Mesendoderm (in vitro differentiated cells): ENCODE measurements at regions not wholly inside any gene's neighbourhood (a gene's known extent, or its start where the extent isn't known, plus 50 kb on each side); places are given as distances from the start of the nearest gene placed in this dataset.
"Not testable (repeated sequence)": the region's sequence is repeated elsewhere in the genome, so short reads cannot be mapped to it uniquely, and the experiment has no call there.

Experiments
- DNase-seq: peaks from one replicate; pipeline ENCODE4 v3.0.0; 2013
- H2AK5ac ChIP-seq: 2 replicates; pipeline ENCODE4 v1.6.1; 2013; ENCODE audit warnings: low read length, inconsistent platforms
- H2BK120ac ChIP-seq: 2 replicates; pipeline ENCODE4 v1.6.1; 2013; ENCODE audit warnings: low read depth, mild to moderate bottlenecking, low read length, moderate library complexity, mixed read lengths
- H2BK15ac ChIP-seq: replicated peaks from 2 replicates; pipeline ENCODE4 v1.6.1; 2013; ENCODE audit warnings: low read depth, mild to moderate bottlenecking, moderate library complexity
- H2BK5ac ChIP-seq: 2 replicates; pipeline ENCODE4 v1.6.1; 2013; ENCODE audit warnings: low read length, inconsistent platforms
- H3K18ac ChIP-seq: 2 replicates; pipeline ENCODE4 v1.6.1; 2013; ENCODE audit warnings: mild to moderate bottlenecking, low read length, mixed read lengths
- H3K23ac ChIP-seq: one replicate; pipeline ENCODE4 v1.6.1; 2013; ENCODE audit warnings: low read length
- H3K27ac ChIP-seq: 2 replicates; pipeline ENCODE4 v1.5.1; 2013; ENCODE audit warnings: low read depth, mild to moderate bottlenecking, inconsistent platforms, low read length, moderate library complexity
- H3K27me3 ChIP-seq: 2 replicates; pipeline ENCODE4 v1.6.1; 2013; ENCODE audit warnings: low read length, control low read depth, mild to moderate bottlenecking, inconsistent platforms; ENCODE audit not compliant: insufficient read depth, poor library complexity
- H3K36me3 ChIP-seq: 2 replicates; pipeline ENCODE4 v1.6.1; 2013; ENCODE audit warnings: low read length, inconsistent platforms; ENCODE audit not compliant: control insufficient read depth, insufficient read depth
- H3K4ac ChIP-seq: one replicate; pipeline ENCODE4 v1.6.1; 2013; ENCODE audit warnings: low read depth, mild to moderate bottlenecking, low read length, moderate library complexity
- H3K4me1 ChIP-seq: 2 replicates; pipeline ENCODE4 v1.6.1; 2013; ENCODE audit warnings: low read depth, low read length, inconsistent platforms; ENCODE audit not compliant: control insufficient read depth
- H3K4me2 ChIP-seq: 2 replicates; pipeline ENCODE4 v1.6.1; 2013; ENCODE audit warnings: low read length
- H3K4me3 ChIP-seq: 2 replicates; pipeline ENCODE4 v1.5.1; 2013; ENCODE audit warnings: mild to moderate bottlenecking, low read length
- H3K56ac ChIP-seq: one replicate; pipeline ENCODE4 v1.6.1; 2013; ENCODE audit warnings: low read length
- H3K79me1 ChIP-seq: 2 replicates; pipeline ENCODE4 v1.6.1; 2013; ENCODE audit warnings: low read length, inconsistent platforms
- H3K79me2 ChIP-seq: 2 replicates; pipeline ENCODE4 v1.6.1; 2013; ENCODE audit warnings: mild to moderate bottlenecking, low read length; ENCODE audit not compliant: control insufficient read depth, insufficient read depth
- H3K9ac ChIP-seq: 2 replicates; pipeline ENCODE4 v1.6.1; 2013; ENCODE audit warnings: low read length, inconsistent platforms
- H4K5ac ChIP-seq: one replicate; pipeline ENCODE4 v1.6.1; 2013; ENCODE audit warnings: low read length
- H4K8ac ChIP-seq: one replicate; pipeline ENCODE4 v1.6.1; 2013; ENCODE audit warnings: low read depth, mild to moderate bottlenecking, control low read depth, low read length, moderate library complexity
- WGBS: extraction: QIAGEN DNeasy Blood & Tissue Kit; methylation state at CpG from one replicate; pipeline ENCODE4 v1.1.7; 2013; ENCODE audit warnings: low lambda C conversion rate, missing lambda C conversion rate; ENCODE audit not compliant: insufficient coverage; ENCODE audit errors: extremely low coverage; 5-methylcytosine and 5-hydroxymethylcytosine counted together

- no peak overlapping the region for H2BK120ac ChIP-seq
- H4K5ac ChIP-seq: no peak overlapping the region
- no peaks in the 10 kb centered on the region for H3K4me1 ChIP-seq
- no peaks in the 10 kb centered on the region for H3K27me3 ChIP-seq
- no peak overlapping the region for H2BK15ac ChIP-seq
- H3K4me2 ChIP-seq: no peak overlapping the region
- no peaks in the 10 kb centered on the region for H3K79me2 ChIP-seq
- WGBS: no CpG with 5 or more reads among the region's 4 CpGs
- no peaks in the 10 kb centered on the region for H3K36me3 ChIP-seq
- H2AK5ac ChIP-seq: no peak overlapping the region
- H3K18ac ChIP-seq: no peak overlapping the region
- H2BK5ac ChIP-seq: no peak overlapping the region
- no peak overlapping the region for H3K4me3 ChIP-seq
- H4K8ac ChIP-seq: no peak overlapping the region
- no peak overlapping the region for H3K56ac ChIP-seq
- H3K23ac ChIP-seq: no peak overlapping the region
- H3K27ac ChIP-seq: no peak overlapping the region
- H3K79me1 ChIP-seq: no peaks in the 10 kb centered on the region
- no peak overlapping the region for H3K9ac ChIP-seq
- no peak overlapping the region for H3K4ac ChIP-seq
- DNase-seq: no peak
Observed at GRCh38 chr14:106315436-106315835, 789.1 kb downstream of the TMEM121 start.

- Histone ChIP-seq H3K18ac (no peak overlapping the region), H2AK5ac (no peak overlapping the region), H3K56ac (no peak overlapping the region), H2BK120ac (no peak overlapping the region), H3K4ac (no peak overlapping the region), H3K9ac (no peak overlapping the region), H3K4me1 (no peaks in the 10 kb centered on the region), H3K36me3 (no peaks in the 10 kb centered on the region), H4K8ac (no peak overlapping the region), H3K79me1 (no peaks in the 10 kb centered on the region), H3K4me2 (no peak overlapping the region), H3K23ac (no peak overlapping the region), H3K4me3 (no peak overlapping the region), H3K79me2 (no peaks in the 10 kb centered on the region), H2BK15ac (no peak overlapping the region), H2BK5ac (no peak overlapping the region), H3K27me3 (no peaks in the 10 kb centered on the region), H4K5ac (no peak overlapping the region), H3K27ac (no peak overlapping the region)
- no peak for DNase-seq
- no CpG with 5 or more reads among the region's 5 CpGs for WGBS
Observed at GRCh38 chr14:106317593-106317992, 791.2 kb downstream of the TMEM121 start.

GRCh38 chr14:106318700-106319099 lies 792.3 kb downstream of the TMEM121 start:
- no peaks in the 10 kb centered on the region for H3K36me3 ChIP-seq
- H2AK5ac ChIP-seq: no peak overlapping the region
- H3K4me2 ChIP-seq: no peak overlapping the region
- no peak for DNase-seq
- H3K23ac ChIP-seq: no peak overlapping the region
- H3K18ac ChIP-seq: no peak overlapping the region
- H2BK120ac ChIP-seq: no peak overlapping the region
- no peak overlapping the region for H2BK15ac ChIP-seq
- H4K5ac ChIP-seq: no peak overlapping the region
- no peak overlapping the region for H2BK5ac ChIP-seq
- H3K56ac ChIP-seq: no peak overlapping the region
- H3K27ac ChIP-seq: no peak overlapping the region
- no peak overlapping the region for H4K8ac ChIP-seq
- no CpG with 5 or more reads among the region's 3 CpGs for WGBS
- H3K9ac ChIP-seq: no peak overlapping the region
- H3K79me1 ChIP-seq: no peaks in the 10 kb centered on the region
- no peaks in the 10 kb centered on the region for H3K27me3 ChIP-seq
- no peaks in the 10 kb centered on the region for H3K79me2 ChIP-seq
- H3K4me3 ChIP-seq: no peak overlapping the region
- H3K4ac ChIP-seq: no peak overlapping the region
- no peaks in the 10 kb centered on the region for H3K4me1 ChIP-seq

DNA sequence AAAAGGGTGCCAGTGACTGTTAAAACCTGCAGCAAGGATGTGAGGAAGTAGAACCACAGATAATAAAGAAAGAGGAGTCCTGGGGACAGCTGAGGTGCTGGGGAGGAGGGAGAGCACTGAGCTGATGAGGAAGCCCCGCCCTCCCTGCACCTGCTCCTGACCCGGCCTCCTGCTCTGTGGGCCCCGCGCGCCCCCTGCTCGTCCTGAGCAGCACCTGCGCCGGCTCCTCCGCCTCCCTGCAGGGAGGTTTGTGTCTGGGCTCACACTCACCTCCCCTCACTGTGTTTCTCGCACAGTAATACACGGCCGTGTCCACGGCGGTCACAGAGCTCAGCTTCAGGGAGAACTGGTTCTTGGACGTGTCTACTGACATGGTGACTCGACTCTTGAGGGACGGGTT lies 797.6 kb downstream of the TMEM121 start:
- H4K8ac ChIP-seq, H2BK15ac ChIP-seq, H3K4me3 ChIP-seq, H3K56ac ChIP-seq, H2AK5ac ChIP-seq, H3K4me2 ChIP-seq, H3K9ac ChIP-seq, H3K36me3 ChIP-seq, H3K27me3 ChIP-seq, H3K79me1 ChIP-seq, H3K4ac ChIP-seq, H3K23ac ChIP-seq, H2BK5ac ChIP-seq, DNase-seq, H4K5ac ChIP-seq, H3K4me1 ChIP-seq, H3K27ac ChIP-seq, H3K18ac ChIP-seq, H3K79me2 ChIP-seq, H2BK120ac ChIP-seq: not testable (repeated sequence)
- no CpG with 5 or more reads among the region's 17 CpGs for WGBS

- Histone ChIP-seq H3K9ac (no peak overlapping the region), H2AK5ac (no peak overlapping the region), H2BK15ac (no peak overlapping the region), H3K23ac (no peak overlapping the region), H3K56ac (no peak overlapping the region), H3K4ac (no peak overlapping the region), H3K27me3 (no peaks in the 10 kb centered on the region), H2BK120ac (no peak overlapping the region), H3K79me2 (no peaks in the 10 kb centered on the region), H2BK5ac (no peak overlapping the region), H4K8ac (no peak overlapping the region), H3K4me3 (no peak overlapping the region), H3K18ac (no peak overlapping the region), H3K4me1 (no peaks in the 10 kb centered on the region), H3K79me1 (no peaks in the 10 kb centered on the region), H4K5ac (no peak overlapping the region), H3K36me3 (no peaks in the 10 kb centered on the region), H3K4me2 (no peak overlapping the region), H3K27ac (no peak overlapping the region)
- WGBS: no CpG with 5 or more reads among the region's 3 CpGs
- no peak for DNase-seq
Observed at GRCh38 chr14:106327234-106327633, 800.9 kb downstream of the TMEM121 start.

DNA sequence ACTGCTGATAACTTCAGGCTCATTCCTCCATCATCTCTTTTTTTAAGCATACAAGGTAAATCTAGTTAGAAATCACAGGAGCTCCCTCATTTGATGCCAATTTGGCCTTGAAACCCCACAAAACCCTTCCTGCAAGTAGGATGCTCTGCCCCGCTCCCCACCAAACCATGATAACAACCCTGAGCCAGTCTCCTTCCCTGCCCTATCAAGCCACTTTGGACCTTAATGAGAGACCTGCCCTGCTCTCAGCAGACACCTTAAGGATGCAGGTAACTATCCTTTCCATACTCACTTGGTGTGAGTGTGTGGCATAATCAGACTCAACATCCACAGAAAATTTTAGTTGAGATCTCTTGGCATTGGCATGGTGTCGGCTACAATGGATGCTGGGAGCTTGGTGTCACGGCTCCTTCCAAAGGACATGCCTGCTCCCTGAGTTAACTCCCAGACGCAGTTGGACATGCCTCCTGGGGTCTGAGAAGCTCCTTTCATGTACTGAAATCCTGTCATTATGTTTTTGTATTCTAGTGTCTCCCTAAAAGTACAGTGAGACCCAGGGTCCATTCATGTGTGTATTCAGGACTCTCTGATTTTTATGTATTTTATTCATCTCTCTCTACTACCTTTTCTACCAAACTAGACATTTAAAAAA lies 801.4 kb downstream of the TMEM121 start:
- H4K5ac ChIP-seq, H2AK5ac ChIP-seq, H2BK120ac ChIP-seq, H3K4me1 ChIP-seq, H3K27me3 ChIP-seq, H3K79me1 ChIP-seq, H2BK5ac ChIP-seq, H3K36me3 ChIP-seq, H3K4me2 ChIP-seq, H3K9ac ChIP-seq, DNase-seq, H2BK15ac ChIP-seq, H4K8ac ChIP-seq, H3K4me3 ChIP-seq, H3K18ac ChIP-seq, H3K79me2 ChIP-seq, H3K4ac ChIP-seq, H3K23ac ChIP-seq, H3K27ac ChIP-seq, H3K56ac ChIP-seq: not testable (repeated sequence)
- no CpG with 5 or more reads among the region's 4 CpGs for WGBS
